Right lobe of liver (tissue), 6 donors: ENCODE measurements at regions not wholly inside any gene's neighbourhood (a gene's known extent, or its start where the extent isn't known, plus 50 kb on each side); places are given as distances from the start of the nearest gene placed in this dataset.

Source experiments
- ATAC-seq, 4 donors: fragments of 200-7000 bp; cut with Tn5 transposase; one replicate each; pipeline ENCODE4 v1.9.1; 2020; ENCODE audit warnings: mild to moderate bottlenecking in 4 of 4, moderate library complexity in 4 of 4
- DNase-seq, 3 donors: peaks; one replicate each; pipeline ENCODE4 v3.0.0-alpha.2; 2020
- H3K27ac ChIP-seq, 3 donors: fragments of 200-600 bp; one replicate each; pipeline ENCODE4 v1.8.0; 2022
- H3K27me3 ChIP-seq, 2 donors: fragments of 200-600 bp; one replicate each; pipeline ENCODE4 v1.8.0; 2022
- H3K36me3 ChIP-seq, 4 donors: fragments of 200-600 bp; sonication (generic) in 1 of 4; one replicate each; pipeline versions ENCODE4 v1.5.1 to v1.8.0; 2017 to 2022; ENCODE audit warnings: control low read depth in 1 of 4
- H3K4me1 ChIP-seq, 4 donors: fragments of 200-600 bp; sonication (generic) in 1 of 4; one replicate each; pipeline versions ENCODE4 v1.5.1 to v1.8.0; 2017 to 2022; ENCODE audit warnings: control low read depth in 1 of 4
- H3K4me3 ChIP-seq, 3 donors: fragments of 200-600 bp; one replicate each; pipeline ENCODE4 v1.8.0; 2022
- H3K9me3 ChIP-seq, 4 donors: fragments of 200-600 bp; sonication (generic) in 1 of 4; one replicate each; pipeline versions ENCODE4 v1.5.1 to v1.8.0; 2017 to 2022; ENCODE audit warnings: control low read depth in 1 of 4
- CTCF ChIP-seq, 4 donors: fragments of 200-600 bp in 3 of 4; fragments of 450-650 bp in 1 of 4; IDR thresholded peaks; one replicate each; pipeline versions ENCODE4 v1.5.1 to v1.8.0; 2016 to 2022; ENCODE audit warnings: antibody characterized with exemption in 4 of 4, mild to moderate bottlenecking in 2 of 4
- POLR2A ChIP-seq: fragments of 450-650 bp; IDR thresholded peaks from one replicate; pipeline ENCODE4 v1.6.1; 2017; ENCODE audit warnings: antibody characterized with exemption, mild to moderate bottlenecking
- WGBS: methylation state at CpG from one replicate; pipeline ENCODE4 v1.1.6; 2018; ENCODE audit warnings: low coverage, low lambda C conversion rate; ENCODE audit not compliant: insufficient coverage; ENCODE audit errors: missing lambda C conversion rate; 5-methylcytosine and 5-hydroxymethylcytosine counted together
- intact Hi-C, 2 donors: fragments of 100-400 bp; cut with DNase I; formaldehyde crosslinking; loops; one replicate each; pipeline versions ENCODE4 v1.11.2 to v1.14.1; 2022
- donor health status: DM: no; HTN: yes; CAD: no.
- donor health status: DM: no; HTN: no; CAD: no.
- donor health status: DM: no; HTN: no; CAD: no.
- donor health status: DM: no; HTN: yes; CAD: no.
- donor health status: DM: no; HTN: yes; CAD: no.

- 38% methylated on average over 3 of the region's 3 CpGs for WGBS
- TF ChIP-seq POLR2A, result no peak
- TF ChIP-seq CTCF (IDR thresholded peaks at IDR 0.05), result no peak
Measured at GRCh38 chr16:17683281-17683680, 212.5 kb upstream of the XYLT1 start.

GRCh38 chr16:17676171-17676570 is 205.4 kb upstream of the XYLT1 start:
- Histone ChIP-seq H3K9me3 (no peaks in the 10 kb centered on the region), H3K27ac (no peak overlapping the region), H3K4me3 (no peak overlapping the region), H3K27me3 (no peaks in the 10 kb centered on the region), H3K4me1 (no peaks in the 10 kb centered on the region), H3K36me3 (no peaks in the 10 kb centered on the region)
- 82% methylated on average over 3 of the region's 3 CpGs for WGBS
- ATAC-seq, result no peak
- no peak for DNase-seq
- TF ChIP-seq POLR2A, result no peak
- TF ChIP-seq CTCF (IDR thresholded peaks at IDR 0.05), result no peak
- intact Hi-C loops, result no loop called here

More at GRCh38 chr16:17683281-17683680, 212.5 kb upstream of the XYLT1 start:
- ATAC-seq (no peak), DNase-seq (no peak)
- H3K36me3 ChIP-seq, result no peaks in the 10 kb centered on the region
- no peaks in the 10 kb centered on the region for H3K4me1 ChIP-seq
- H3K27me3 ChIP-seq, result peaks cover 0 to 3% of the 10 kb centered on the region in 2 donors
- no peak overlapping the region for H3K4me3 ChIP-seq
- H3K9me3 ChIP-seq, result no peaks in the 10 kb centered on the region
- no peak overlapping the region for H3K27ac ChIP-seq
- intact Hi-C loops, result no loop called here

- Histone ChIP-seq H3K9me3 (no peaks in the 10 kb centered on the region), H3K27me3 (no peaks in the 10 kb centered on the region), H3K27ac (no peak overlapping the region), H3K4me3 (no peak overlapping the region), H3K36me3 (no peaks in the 10 kb centered on the region), H3K4me1 (no peaks in the 10 kb centered on the region)
- ATAC-seq, result no peak
- no peak for TF ChIP-seq CTCF (IDR thresholded peaks at IDR 0.05)
- TF ChIP-seq POLR2A, result no peak
- intact Hi-C loops, result no loop called here
- WGBS, result 53% methylated on average over 3 of the region's 3 CpGs
- DNase-seq, result no peak
Measured at GRCh38 chr16:17668386-17668785, 197.6 kb upstream of the XYLT1 start.

- no peaks in the 10 kb centered on the region for H3K27me3 ChIP-seq
- H3K27ac ChIP-seq, result no peak overlapping the region
- DNase-seq (no peak), ATAC-seq (no peak)
- H3K9me3 ChIP-seq, result no peaks in the 10 kb centered on the region
- H3K36me3 ChIP-seq, result no peaks in the 10 kb centered on the region
- no peaks in the 10 kb centered on the region for H3K4me1 ChIP-seq
- no peak overlapping the region for H3K4me3 ChIP-seq
- no peak for TF ChIP-seq POLR2A
- 74% methylated on average over 3 of the region's 3 CpGs for WGBS
- intact Hi-C loops, result no loop called here
Measured at GRCh38 chr16:17666293-17666692, 195.5 kb upstream of the XYLT1 start.

- Histone ChIP-seq H3K4me3 (no peak overlapping the region), H3K27me3 (no peaks in the 10 kb centered on the region), H3K27ac (no peak overlapping the region), H3K4me1 (no peaks in the 10 kb centered on the region), H3K36me3 (no peaks in the 10 kb centered on the region), H3K9me3 (no peaks in the 10 kb centered on the region)
- WGBS, result 60% methylated on average over 3 of the region's 3 CpGs
- TF ChIP-seq CTCF (IDR thresholded peaks at IDR 0.05) (no peak), POLR2A (no peak)
- no peak for DNase-seq
- intact Hi-C loops, result no loop called here
- no peak for ATAC-seq
Measured at GRCh38 chr16:17658881-17659280, 188.1 kb upstream of the XYLT1 start.
